Glutamatergic neuron (in vitro differentiated cells): ENCODE measurements at regions not wholly inside any gene's neighbourhood (a gene's known extent, or its start where the extent isn't known, plus 50 kb on each side); places are given as distances from the start of the nearest gene placed in this dataset.

Experiments used
- DNase-seq: peaks from one replicate; pipeline ENCODE4 v3.0.0; 2022
- H3K27ac Mint-ChIP-seq: one replicate; pipeline ENCODE4 v1.8.0; 2020; ENCODE audit warnings: mild to moderate bottlenecking, mixed read lengths, inconsistent platforms; ENCODE audit not compliant: unreplicated experiment
- H3K27me3 Mint-ChIP-seq: one replicate; pipeline ENCODE4 v1.8.0; 2020; ENCODE audit warnings: mild to moderate bottlenecking, moderate library complexity, mixed read lengths, inconsistent platforms; ENCODE audit not compliant: unreplicated experiment
- H3K36me3 Mint-ChIP-seq: one replicate; pipeline ENCODE4 v1.8.0; 2020; ENCODE audit warnings: mild to moderate bottlenecking, mixed read lengths, inconsistent platforms; ENCODE audit not compliant: unreplicated experiment
- H3K4me1 Mint-ChIP-seq: one replicate; pipeline ENCODE4 v1.8.0; 2020; ENCODE audit warnings: mild to moderate bottlenecking, low read depth, mixed read lengths, inconsistent platforms; ENCODE audit not compliant: unreplicated experiment
- H3K4me3 Mint-ChIP-seq: one replicate; pipeline ENCODE4 v1.8.0; 2020; ENCODE audit warnings: mild to moderate bottlenecking, mixed read lengths, inconsistent platforms; ENCODE audit not compliant: unreplicated experiment
- H3K9me3 Mint-ChIP-seq: one replicate; pipeline ENCODE4 v1.8.0; 2020; ENCODE audit warnings: mild to moderate bottlenecking, moderate library complexity, mixed read lengths, inconsistent platforms; ENCODE audit not compliant: unreplicated experiment
- CTCF ChIP-seq: fragments of 200-600 bp; sonication (generic); IDR thresholded peaks from one replicate; pipeline ENCODE4 v1.5.0; 2021; ENCODE audit not compliant: partially characterized antibody, unreplicated experiment

GRCh38 chr2:188207554-188207953 is 84.1 kb upstream of the GULP1 start:
- no peak for TF ChIP-seq CTCF
- Mint-ChIP-seq H3K36me3 (no peaks in the 10 kb centered on the region), H3K4me1 (no peaks in the 10 kb centered on the region), H3K27ac (no peak overlapping the region), H3K27me3 (no peaks in the 10 kb centered on the region), H3K9me3 (peaks cover 2% of the 10 kb centered on the region), H3K4me3 (no peak overlapping the region)
- DNase-seq: no peak

DNA sequence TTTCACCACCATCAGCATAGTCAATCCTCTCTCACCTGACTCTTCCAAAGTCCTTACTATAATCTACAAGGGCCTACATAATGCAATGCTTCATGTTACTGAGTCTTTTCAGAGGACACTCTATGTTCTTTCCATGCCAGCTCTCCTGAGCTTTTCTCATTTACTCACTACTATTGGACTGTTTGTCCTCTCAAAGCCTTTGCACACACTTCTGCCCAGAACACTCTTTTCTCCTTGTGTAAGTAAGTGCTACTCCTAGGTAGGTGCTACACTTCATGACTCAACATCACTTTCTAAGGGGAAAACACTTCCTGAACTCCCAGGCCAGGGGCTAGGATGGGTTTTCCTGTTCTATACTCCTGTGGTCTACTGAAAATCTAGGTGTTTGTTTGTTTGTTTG is 82.5 kb upstream of the GULP1 start:
- Mint-ChIP-seq H3K9me3 (peaks cover 2% of the 10 kb centered on the region), H3K36me3 (no peaks in the 10 kb centered on the region), H3K4me1 (no peaks in the 10 kb centered on the region), H3K4me3 (no peak overlapping the region), H3K27ac (no peak overlapping the region), H3K27me3 (no peaks in the 10 kb centered on the region)
- TF ChIP-seq CTCF: no peak
- no peak for DNase-seq

DNA sequence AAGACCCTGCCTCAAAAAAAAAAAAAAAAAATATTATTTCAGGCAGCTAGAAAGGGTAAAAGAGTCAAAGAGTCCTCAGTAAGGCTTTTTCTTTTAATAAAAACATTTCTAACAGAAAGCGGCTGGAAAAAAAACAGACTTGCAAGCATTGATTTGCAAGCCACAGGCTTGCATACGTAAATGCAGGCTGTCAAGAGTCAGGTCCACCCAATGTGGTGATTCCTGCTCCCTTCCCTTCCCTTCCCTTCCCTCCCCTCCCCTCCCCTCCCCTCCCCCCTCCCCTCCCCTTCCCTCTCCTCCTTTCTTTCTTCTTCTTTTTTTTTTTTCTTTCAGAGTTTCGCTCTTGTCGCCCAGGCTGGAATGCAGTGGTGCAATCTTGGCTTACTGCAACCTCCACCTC is 74.4 kb upstream of the GULP1 start:
- no peak for TF ChIP-seq CTCF
- no peak for DNase-seq
- H3K4me3 Mint-ChIP-seq: no peak overlapping the region
- no peaks in the 10 kb centered on the region for H3K4me1 Mint-ChIP-seq
- no peak overlapping the region for H3K27ac Mint-ChIP-seq
- no peaks in the 10 kb centered on the region for H3K9me3 Mint-ChIP-seq
- no peaks in the 10 kb centered on the region for H3K36me3 Mint-ChIP-seq
- no peaks in the 10 kb centered on the region for H3K27me3 Mint-ChIP-seq

- no peak for DNase-seq
- Mint-ChIP-seq H3K36me3 (no peaks in the 10 kb centered on the region), H3K27ac (no peak overlapping the region), H3K4me1 (no peaks in the 10 kb centered on the region), H3K9me3 (no peaks in the 10 kb centered on the region), H3K4me3 (no peak overlapping the region), H3K27me3 (no peaks in the 10 kb centered on the region)
- TF ChIP-seq CTCF: no peak
Measured at GRCh38 chr2:188219541-188219940, 72.1 kb upstream of the GULP1 start.

GRCh38 chr2:188220535-188220934 is 71.1 kb upstream of the GULP1 start:
- Mint-ChIP-seq H3K9me3 (no peaks in the 10 kb centered on the region), H3K4me3 (no peak overlapping the region), H3K4me1 (no peaks in the 10 kb centered on the region), H3K36me3 (no peaks in the 10 kb centered on the region), H3K27me3 (no peaks in the 10 kb centered on the region), H3K27ac (no peak overlapping the region)
- DNase-seq: no peak
- no peak for TF ChIP-seq CTCF
